DOHH2 (cell line): ENCODE measurements at regions not wholly inside any gene's neighbourhood (a gene's known extent, or its start where the extent isn't known, plus 50 kb on each side); places are given as distances from the start of the nearest gene placed in this dataset.

Experiments
- H3F3A ChIP-seq: fragments of 200-600 bp; sonication (generic), shearing (Covaris generic); 2 replicates; pipeline ENCODE4 v1.6.0; 2016; ENCODE audit warnings: antibody characterized with exemption, mild to moderate bottlenecking; ENCODE audit not compliant: control insufficient read depth, insufficient read depth
- H3K27ac ChIP-seq: fragments of 200-600 bp; sonication (generic); 2 replicates; pipeline ENCODE4 v1.5.1; 2014; ENCODE audit warnings: low read depth, mild to moderate bottlenecking, low read length, moderate library complexity
- H3K27me3 ChIP-seq: fragments of 200-600 bp; sonication (generic); 2 replicates; pipeline ENCODE4 v1.6.1; 2014; ENCODE audit warnings: mild to moderate bottlenecking, low read length, mixed read lengths; ENCODE audit not compliant: control insufficient read depth
- H3K36me3 ChIP-seq: fragments of 200-600 bp; sonication (generic); 2 replicates; pipeline ENCODE4 v1.6.1; 2014; ENCODE audit warnings: mild to moderate bottlenecking, low read length, moderate library complexity, mixed read lengths; ENCODE audit not compliant: control insufficient read depth
- H3K4me1 ChIP-seq: fragments of 200-600 bp; sonication (generic); 2 replicates; pipeline ENCODE4 v1.6.1; 2014; ENCODE audit warnings: mild to moderate bottlenecking, low read length, mixed read lengths; ENCODE audit not compliant: control insufficient read depth
- H3K4me2 ChIP-seq: fragments of 200-600 bp; sonication (generic); 2 replicates; pipeline ENCODE4 v1.6.0; 2014; ENCODE audit warnings: mild to moderate bottlenecking, low read length, moderate library complexity
- H3K4me3 ChIP-seq: fragments of 200-600 bp; sonication (generic); 2 replicates; pipeline ENCODE4 v1.5.1; 2014; ENCODE audit warnings: mild to moderate bottlenecking, low read length, mixed read lengths
- H3K79me2 ChIP-seq: fragments of 200-600 bp; sonication (generic); 2 replicates; pipeline ENCODE4 v1.6.1; 2014; ENCODE audit warnings: mild to moderate bottlenecking, low read length, mixed read lengths; ENCODE audit not compliant: control insufficient read depth
- H3K9me2 ChIP-seq: fragments of 200-600 bp; sonication (generic); replicated peaks from 2 replicates; pipeline ENCODE4 v1.6.1; 2014; ENCODE audit warnings: mild to moderate bottlenecking, low read length, mixed read lengths; ENCODE audit not compliant: control insufficient read depth
- H3K9me3 ChIP-seq: fragments of 200-600 bp; sonication (generic); 2 replicates; pipeline ENCODE4 v1.6.1; 2014; ENCODE audit warnings: antibody characterized with exemption, low read length, mixed read lengths; ENCODE audit not compliant: control insufficient read depth, insufficient read depth
- H4K20me1 ChIP-seq: fragments of 200-600 bp; sonication (generic); 2 replicates; pipeline ENCODE4 v1.6.0; 2014; ENCODE audit warnings: low read depth, mild to moderate bottlenecking, antibody characterized with exemption, low read length, moderate library complexity; ENCODE audit not compliant: control insufficient read depth, insufficient read depth
- CTCF ChIP-seq: fragments of 200-600 bp; sonication (generic); IDR thresholded peaks from one replicate; pipeline ENCODE4 v1.5.1; 2014; ENCODE audit warnings: antibody characterized with exemption, mild to moderate bottlenecking, low read depth, low read length; ENCODE audit not compliant: poor library complexity, severe bottlenecking
- EZH2phosphoT487 ChIP-seq: fragments of 200-600 bp; sonication (generic); IDR thresholded peaks from 2 replicates; pipeline ENCODE4 v1.6.1; 2017; ENCODE audit warnings: borderline replicate concordance, mild to moderate bottlenecking, antibody characterized with exemption, low read length, moderate library complexity, mixed read lengths

GRCh38 chr10:71045936-71046335, 157.6 kb upstream of the PCBD1 start:
- Histone ChIP-seq H3F3A (no peaks in the 10 kb centered on the region), H3K36me3 (no peaks in the 10 kb centered on the region), H3K4me3 (no peak overlapping the region), H3K9me3 (no peaks in the 10 kb centered on the region), H3K27me3 (peaks cover 8% of the 10 kb centered on the region; the same call in 1 of the 2 replicates), H3K4me1 (no peaks in the 10 kb centered on the region), H3K4me2 (no peak overlapping the region), H3K27ac (no peak overlapping the region), H3K9me2 (no peaks in the 10 kb centered on the region), H3K79me2 (no peaks in the 10 kb centered on the region), H4K20me1 (no peaks in the 10 kb centered on the region)
- TF ChIP-seq CTCF, result no peak
- no peak for TF ChIP-seq EZH2phosphoT487

GRCh38 chr10:71046747-71047146, 158.4 kb upstream of the PCBD1 start:
- Histone ChIP-seq H3K4me1 (no peaks in the 10 kb centered on the region), H3K9me3 (no peaks in the 10 kb centered on the region), H3K4me3 (no peak overlapping the region), H3K9me2 (no peaks in the 10 kb centered on the region), H3F3A (no peaks in the 10 kb centered on the region), H3K36me3 (no peaks in the 10 kb centered on the region), H3K79me2 (no peaks in the 10 kb centered on the region), H3K27ac (no peak overlapping the region), H3K4me2 (no peak overlapping the region), H3K27me3 (peaks cover 8% of the 10 kb centered on the region; the same call in 1 of the 2 replicates), H4K20me1 (no peaks in the 10 kb centered on the region)
- no peak for TF ChIP-seq EZH2phosphoT487
- no peak for TF ChIP-seq CTCF

- Histone ChIP-seq H3F3A (no peaks in the 10 kb centered on the region), H3K27ac (no peak overlapping the region), H4K20me1 (no peaks in the 10 kb centered on the region), H3K4me2 (no peak overlapping the region), H3K9me3 (no peaks in the 10 kb centered on the region), H3K36me3 (no peaks in the 10 kb centered on the region), H3K4me1 (no peaks in the 10 kb centered on the region), H3K9me2 (no peaks in the 10 kb centered on the region), H3K79me2 (no peaks in the 10 kb centered on the region), H3K4me3 (no peak overlapping the region), H3K27me3 (peaks cover 8% of the 10 kb centered on the region; the same call in 1 of the 2 replicates)
- no peak for TF ChIP-seq EZH2phosphoT487
- no peak for TF ChIP-seq CTCF
These were observed 160.7 kb upstream of the PCBD1 start for GRCh38 chr10:71048971-71049615.
